HepG2 (cell line): ENCODE measurements at regions not wholly inside any gene's neighbourhood (a gene's known extent, or its start where the extent isn't known, plus 50 kb on each side); places are given as distances from the start of the nearest gene placed in this dataset.

Experiments
- ATAC-seq: fragments of 200-7000 bp; cut with Tn5 transposase; 3 replicates; pipeline ENCODE4 v1.9.1; 2020; ENCODE audit warnings: mild to moderate bottlenecking, moderate library complexity
- BruUV-seq: library from RNA; stranded (reverse); fragments of 400-500 nt; replicated peaks from 2 replicates; lab custom pipeline; 2021; lab: Mats Ljungman, UMichigan
- CTCF ChIA-PET: fragments of 300-600 bp; formaldehyde crosslinking; extraction: SDS; loops from one replicate; lab custom pipeline; 2021; ENCODE audit warnings: low total read pairs, inconsistent platforms, low intra/inter-chr PET ratio; lab: Yijun Ruan, JAX
- POLR2A ChIA-PET: fragments of 350-600 bp; sonication (Branson Sonifier 250); formaldehyde crosslinking; loops from one replicate; lab custom pipeline; 2020; ENCODE audit warnings: antibody characterized with exemption, inconsistent platforms; lab: Yijun Ruan, JAX
- DNase-seq: peaks from one replicate; pipeline ENCODE4 v3.0.0-alpha.2; 2015; ENCODE audit warnings: low spot score
- FAIRE-seq: peaks from 3 replicates; lab custom pipeline; 2011; peaks lifted over from hg19 to GRCh38; lab: Jason Lieb, UNC
- H2AFZ ChIP-seq: one replicate; pipeline ENCODE4 v1.6.1; 2011; ENCODE audit warnings: low read length, inconsistent platforms
- H3K27ac ChIP-seq: fragments of 300-600 bp; 3 replicates; pipeline ENCODE4 v1.8.0; 2011; ENCODE audit warnings: mixed run types, mild to moderate bottlenecking, mixed read lengths, low read length, inconsistent platforms; ENCODE audit not compliant: insufficient read depth; ENCODE audit errors: extremely low read length
- H3K27me3 ChIP-seq, 2 experiments: fragments of 200-600 bp in 1 of 2; 2 replicates in 1 of 2; 3 replicates in 1 of 2; pipeline versions ENCODE4 v1.6.0 to v1.8.0; 2011; ENCODE audit warnings: low read length in 2 of 2, mild to moderate bottlenecking in 2 of 2, moderate library complexity in 2 of 2, inconsistent platforms in 1 of 2; ENCODE audit not compliant: insufficient read depth in 2 of 2, control insufficient read depth in 1 of 2
- H3K36me3 ChIP-seq, 2 experiments: fragments of 200-600 bp in 1 of 2; replicated peaks in 1 of 2; 2 replicates in 1 of 2; 3 replicates in 1 of 2; pipeline versions ENCODE4 v1.5.1 to v1.8.0; 2011; ENCODE audit warnings: low read length in 2 of 2, inconsistent platforms in 1 of 2; ENCODE audit not compliant: insufficient read depth in 2 of 2, control insufficient read depth in 1 of 2
- H3K4me1 ChIP-seq: 2 replicates; pipeline ENCODE4 v1.5.1; 2012; ENCODE audit warnings: low read length, inconsistent platforms; ENCODE audit not compliant: insufficient read depth
- H3K4me2 ChIP-seq: 2 replicates; pipeline ENCODE4 v1.6.0; 2011; ENCODE audit warnings: low read depth, low read length, inconsistent platforms
- H3K4me3 ChIP-seq, 3 experiments: fragments of 200-600 bp in 1 of 3; sonication (generic), shearing (Covaris generic) in 1 of 3; replicated peaks in 1 of 3; 2 replicates each; pipeline ENCODE4 v1.5.1; 2011 to 2016; ENCODE audit warnings: low read length in 3 of 3, inconsistent platforms in 2 of 3, low read depth in 2 of 3, mild to moderate bottlenecking in 2 of 3, control low read depth in 1 of 3, mixed read lengths in 1 of 3; ENCODE audit not compliant: insufficient read depth in 1 of 3
- H3K79me2 ChIP-seq: one replicate; pipeline ENCODE4 v1.6.1; 2011; ENCODE audit warnings: low read length, inconsistent platforms; ENCODE audit not compliant: insufficient read depth
- H3K9ac ChIP-seq: 2 replicates; pipeline ENCODE4 v1.6.0; 2011; ENCODE audit warnings: mild to moderate bottlenecking, low read depth, low read length, inconsistent platforms; ENCODE audit not compliant: insufficient read depth
- H3K9me3 ChIP-seq: 2 replicates; pipeline ENCODE4 v1.5.1; 2012; ENCODE audit warnings: mild to moderate bottlenecking, low read length
- H4K20me1 ChIP-seq: 2 replicates; pipeline ENCODE4 v1.6.0; 2011; ENCODE audit warnings: inconsistent platforms, mild to moderate bottlenecking, low read length, moderate library complexity; ENCODE audit not compliant: insufficient read depth
- BCL3 ChIP-seq: sonication (generic); formaldehyde crosslinking; IDR thresholded peaks from 2 replicates; pipeline ENCODE4 v1.5.1; 2020; ENCODE audit warnings: mild to moderate bottlenecking, missing genetic modification reagents, moderate library complexity
- HMGXB4 ChIP-seq, 2 experiments: sonication (generic) in 1 of 2; formaldehyde crosslinking in 1 of 2; IDR thresholded peaks; 2 replicates each; pipeline versions ENCODE4 v1.4.0 to v1.6.1; 2018 to 2020; ENCODE audit warnings: missing genetic modification reagents in 2 of 2, borderline replicate concordance in 1 of 2, low read depth in 1 of 2, mild to moderate bottlenecking in 1 of 2, missing biosample characterization in 1 of 2
- HNRNPK ChIP-seq: fragments of 200-400 bp; formaldehyde crosslinking; IDR thresholded peaks from 2 replicates; pipeline ENCODE4 v1.6.1; 2018; ENCODE audit warnings: low read length, low read depth, moderate library complexity, mild to moderate bottlenecking; ENCODE audit not compliant: poor library complexity, severe bottlenecking
- HNRNPUL1 ChIP-seq: fragments of 200-400 bp; formaldehyde crosslinking; IDR thresholded peaks from 2 replicates; pipeline ENCODE4 v1.6.1; 2017; ENCODE audit warnings: low read depth, mild to moderate bottlenecking, low read length, moderate library complexity
- HOXA5 ChIP-seq: sonication (generic); formaldehyde crosslinking; IDR thresholded peaks from 2 replicates; pipeline ENCODE4 v1.4.0; 2020; ENCODE audit warnings: missing genetic modification reagents
- LCORL ChIP-seq, 2 experiments: fragments of 450-650 bp in 1 of 2; sonication (generic) in 1 of 2; formaldehyde crosslinking in 1 of 2; IDR thresholded peaks; 2 replicates each; pipeline versions ENCODE4 v1.5.0 to v1.6.1; 2017 to 2020; ENCODE audit warnings: antibody characterized with exemption in 1 of 2, missing genetic modification reagents in 1 of 2
- PCBP1 ChIP-seq: fragments of 200-400 bp; formaldehyde crosslinking; IDR thresholded peaks from 2 replicates; pipeline ENCODE4 v1.6.1; 2017; ENCODE audit warnings: mild to moderate bottlenecking, low read depth, low read length, borderline replicate concordance
- PHB2 ChIP-seq: fragments of 450-650 bp; IDR thresholded peaks from 2 replicates; pipeline ENCODE4 v1.6.1; 2018; ENCODE audit not compliant: partially characterized antibody
- WIZ ChIP-seq: sonication (generic); formaldehyde crosslinking; IDR thresholded peaks from 2 replicates; pipeline ENCODE4 v1.5.1; 2020; ENCODE audit warnings: mild to moderate bottlenecking, missing genetic modification reagents
- ZNF121 ChIP-seq: sonication (generic); formaldehyde crosslinking; IDR thresholded peaks from 2 replicates; pipeline ENCODE4 v1.5.0; 2020; ENCODE audit warnings: mild to moderate bottlenecking, missing genetic modification reagents
- ZNF20 ChIP-seq: sonication (generic); formaldehyde crosslinking; IDR thresholded peaks from 2 replicates; pipeline ENCODE4 v1.4.0; 2020; ENCODE audit warnings: mild to moderate bottlenecking, moderate library complexity, missing genetic modification reagents
- ZNF335 ChIP-seq: sonication (generic); formaldehyde crosslinking; IDR thresholded peaks from 2 replicates; pipeline ENCODE4 v1.4.0; 2020; ENCODE audit warnings: missing genetic modification reagents
- ZNF407 ChIP-seq: sonication (generic); formaldehyde crosslinking; IDR thresholded peaks from one replicate; pipeline ENCODE4 v1.5.1; 2020; ENCODE audit warnings: mild to moderate bottlenecking, missing genetic modification reagents; ENCODE audit errors: not compliant biosample characterization
- WGBS: methylation state at CpG from one replicate; pipeline ENCODE4 v1.1.6; 2017; ENCODE audit warnings: low lambda C conversion rate; 5-methylcytosine and 5-hydroxymethylcytosine counted together
- in situ Hi-C: cut with HindIII; loops from 2 replicates; pipeline ENCODE4 v1.10.0; 2017; ENCODE audit warnings: low pct_unique_long_range_greater_than_20kb; ENCODE audit not compliant: extremely low pct_ligation_motif_present
- intact Hi-C: fragments of 100-400 bp; cut with micrococcal nuclease; formaldehyde crosslinking; loops from one replicate; pipeline ENCODE4 v1.10.0; 2022; ENCODE audit not compliant: unreplicated experiment

GRCh38 chr2:134146620-134147019 is 107.3 kb upstream of the MGAT5 start:
- TF ChIP-seq ZNF20 (no peak), HMGXB4 (CRISPR knock-in tag; IDR thresholded peaks at IDR 0.05; ENCODE audit: borderline replicate concordance in 1 of 2, low read depth in 1 of 2) (no peak), LCORL (IDR thresholded peaks at IDR 0.05) (no peak), LCORL (CRISPR knock-in tag; IDR thresholded peaks at IDR 0.05) (no peak), WIZ (CRISPR knock-in tag) (no peak), ZNF407 (CRISPR knock-in tag) (no peak), HOXA5 (CRISPR knock-in tag) (no peak), HNRNPK (no peak), HNRNPUL1 (no peak), ZNF335 (CRISPR knock-in tag) (no peak), PHB2 (no peak), PCBP1 (no peak), BCL3 (CRISPR knock-in tag) (no peak), ZNF121 (CRISPR knock-in tag) (no peak)
- Histone ChIP-seq H3K27ac (no peak overlapping the region), H3K4me2 (no peak overlapping the region), H3K27me3 (no peaks in the 10 kb centered on the region), H3K4me1 (peaks cover 6% of the 10 kb centered on the region; the same call in 1 of the 2 replicates), H3K36me3 (peaks cover 0 to 1% of the 10 kb centered on the region in 2 experiments; a peak in 1 of 5 replicates), H3K9me3 (no peaks in the 10 kb centered on the region), H3K79me2 (peaks cover 49% of the 10 kb centered on the region), H3K9ac (no peak overlapping the region), H3K4me3 (no peak overlapping the region), H2AFZ (no peak overlapping the region), H4K20me1 (peaks cover 10% of the 10 kb centered on the region)
- POLR2A ChIA-PET = no interaction called here
- in situ Hi-C loops (no loop called here), intact Hi-C loops (no loop called here)
- CTCF ChIA-PET = no interaction called here
- no TSS peak for BruUV-seq
- DNase-seq (no peak), ATAC-seq (no peak), FAIRE-seq (no peak)
- WGBS = 94% methylated on average over 5 of the region's 5 CpGs
